CD14-positive monocyte (primary cell): ENCODE measurements at regions not wholly inside any gene's neighbourhood (a gene's known extent, or its start where the extent isn't known, plus 50 kb on each side); places are given as distances from the start of the nearest gene placed in this dataset.

Experiments
- DNase-seq, 3 donors: peaks; one replicate each; pipeline ENCODE4 v3.0.0-alpha.2; 2011 to 2022
- H2AFZ ChIP-seq: 2 replicates; pipeline ENCODE4 v1.6.0; 2012; ENCODE audit warnings: mild to moderate bottlenecking, low read depth, low read length, inconsistent platforms; ENCODE audit not compliant: insufficient read depth, poor library complexity, severe bottlenecking
- H3K27ac ChIP-seq, 2 donors: 1 replicate in 1 of 2; 2 replicates in 1 of 2; pipeline ENCODE4 v1.5.1; 2012 to 2013; ENCODE audit warnings: low read length in 2 of 2, control low read depth in 1 of 2, inconsistent platforms in 1 of 2, low read depth in 1 of 2, mild to moderate bottlenecking in 1 of 2
- H3K27me3 ChIP-seq, 2 donors: one replicate each; pipeline versions ENCODE4 v1.6.0 to v1.6.1; 2011 to 2013; ENCODE audit warnings: low read length in 2 of 2; ENCODE audit not compliant: control insufficient read depth in 2 of 2, insufficient read depth in 2 of 2
- H3K36me3 ChIP-seq, 2 donors: replicated peaks in 1 of 2; 1 replicate in 1 of 2; 2 replicates in 1 of 2; pipeline versions ENCODE4 v1.5.1 to v1.6.1; 2012 to 2013; ENCODE audit warnings: low read length in 2 of 2, control low read depth in 1 of 2, inconsistent platforms in 1 of 2, mild to moderate bottlenecking in 1 of 2; ENCODE audit not compliant: insufficient read depth in 2 of 2, control insufficient read depth in 1 of 2
- H3K4me1 ChIP-seq, 2 donors: 1 replicate in 1 of 2; 2 replicates in 1 of 2; pipeline versions ENCODE4 v1.5.1 to v1.6.1; 2012 to 2013; ENCODE audit warnings: low read length in 2 of 2, control low read depth in 1 of 2, inconsistent platforms in 1 of 2, mild to moderate bottlenecking in 1 of 2, moderate library complexity in 1 of 2; ENCODE audit not compliant: insufficient read depth in 2 of 2, control insufficient read depth in 1 of 2
- H3K4me2 ChIP-seq: replicated peaks from 2 replicates; pipeline ENCODE3; 2012; ENCODE audit warnings: low read length, moderate library complexity, mild to moderate bottlenecking; ENCODE audit not compliant: poor library complexity, severe bottlenecking; ENCODE audit errors: extremely low read depth
- H3K4me3 ChIP-seq, 3 experiments: fragments of 200-600 bp in 1 of 3; sonication (generic) in 1 of 3; replicated peaks in 1 of 3; 1 replicate in 2 of 3; 2 replicates in 1 of 3; pipeline ENCODE4 v1.5.1; 2011 to 2013; ENCODE audit warnings: low read length in 3 of 3, mild to moderate bottlenecking in 3 of 3, control low read depth in 2 of 3, low read depth in 2 of 3, inconsistent platforms in 1 of 3, moderate library complexity in 1 of 3
- H3K79me2 ChIP-seq: 2 replicates; pipeline ENCODE4 v1.6.0; 2012; ENCODE audit warnings: mild to moderate bottlenecking, control low read depth, inconsistent platforms, low read length, moderate library complexity; ENCODE audit not compliant: insufficient read depth
- H3K9ac ChIP-seq: 2 replicates; pipeline ENCODE4 v1.6.0; 2017; ENCODE audit warnings: low read length, mild to moderate bottlenecking; ENCODE audit not compliant: insufficient read depth, poor library complexity, severe bottlenecking
- H3K9me3 ChIP-seq, 2 donors: replicated peaks in 1 of 2; 1 replicate in 1 of 2; 2 replicates in 1 of 2; pipeline versions ENCODE4 v1.5.1 to v1.6.1; 2012 to 2013; ENCODE audit warnings: low read length in 2 of 2, control low read depth in 1 of 2; ENCODE audit not compliant: control insufficient read depth in 1 of 2, insufficient read depth in 1 of 2
- H4K20me1 ChIP-seq: 2 replicates; pipeline ENCODE4 v1.6.0; 2012; ENCODE audit warnings: mild to moderate bottlenecking, low read length, control low read depth, moderate library complexity; ENCODE audit not compliant: insufficient read depth
- H3K27ac Mint-ChIP-seq, 7 donors: one replicate each; pipeline ENCODE4 v1.8.0; 2020; ENCODE audit warnings: mild to moderate bottlenecking in 7 of 7, mixed read lengths in 7 of 7, moderate library complexity in 6 of 7, inconsistent platforms in 2 of 7
- H3K27me3 Mint-ChIP-seq, 3 donors: one replicate each; pipeline ENCODE4 v1.8.0; 2021 to 2022; ENCODE audit warnings: low read depth in 3 of 3, mild to moderate bottlenecking in 3 of 3, mixed read lengths in 3 of 3, moderate library complexity in 3 of 3, inconsistent platforms in 1 of 3
- H3K36me3 Mint-ChIP-seq, 2 donors: one replicate each; pipeline ENCODE4 v1.8.0; 2020; ENCODE audit warnings: mixed read lengths in 2 of 2, inconsistent platforms in 1 of 2, mild to moderate bottlenecking in 1 of 2
- H3K4me1 Mint-ChIP-seq: one replicate; pipeline ENCODE4 v1.8.0; 2020; ENCODE audit warnings: mild to moderate bottlenecking, mixed read lengths
- H3K4me3 Mint-ChIP-seq, 2 donors: one replicate each; pipeline ENCODE4 v1.8.0; 2020; ENCODE audit warnings: mild to moderate bottlenecking in 2 of 2, mixed read lengths in 2 of 2, moderate library complexity in 1 of 2
- H3K9me3 Mint-ChIP-seq, 7 donors: one replicate each; pipeline ENCODE4 v1.8.0; 2020 to 2022; ENCODE audit warnings: mixed read lengths in 7 of 7, mild to moderate bottlenecking in 6 of 7, moderate library complexity in 6 of 7, inconsistent platforms in 2 of 7
- WGBS: methylation state at CpG from one replicate; pipeline ENCODE4 v1.1.5; 2013; ENCODE audit warnings: missing lambda C conversion rate; ENCODE audit not compliant: insufficient coverage; 5-methylcytosine and 5-hydroxymethylcytosine counted together
- intact Hi-C, 2 donors: fragments of 100-400 bp; cut with micrococcal nuclease; formaldehyde crosslinking; loops; one replicate each; pipeline versions ENCODE4 v1.15.0 to v1.15.1; 2023
- TF ChIP-seq, protein P1 (sequence below): fragments of 200-600 bp; IDR thresholded peaks from one replicate; pipeline ENCODE4 v1.8.0; 2022; ENCODE audit warnings: antibody characterized with exemption, mild to moderate bottlenecking

DNA sequence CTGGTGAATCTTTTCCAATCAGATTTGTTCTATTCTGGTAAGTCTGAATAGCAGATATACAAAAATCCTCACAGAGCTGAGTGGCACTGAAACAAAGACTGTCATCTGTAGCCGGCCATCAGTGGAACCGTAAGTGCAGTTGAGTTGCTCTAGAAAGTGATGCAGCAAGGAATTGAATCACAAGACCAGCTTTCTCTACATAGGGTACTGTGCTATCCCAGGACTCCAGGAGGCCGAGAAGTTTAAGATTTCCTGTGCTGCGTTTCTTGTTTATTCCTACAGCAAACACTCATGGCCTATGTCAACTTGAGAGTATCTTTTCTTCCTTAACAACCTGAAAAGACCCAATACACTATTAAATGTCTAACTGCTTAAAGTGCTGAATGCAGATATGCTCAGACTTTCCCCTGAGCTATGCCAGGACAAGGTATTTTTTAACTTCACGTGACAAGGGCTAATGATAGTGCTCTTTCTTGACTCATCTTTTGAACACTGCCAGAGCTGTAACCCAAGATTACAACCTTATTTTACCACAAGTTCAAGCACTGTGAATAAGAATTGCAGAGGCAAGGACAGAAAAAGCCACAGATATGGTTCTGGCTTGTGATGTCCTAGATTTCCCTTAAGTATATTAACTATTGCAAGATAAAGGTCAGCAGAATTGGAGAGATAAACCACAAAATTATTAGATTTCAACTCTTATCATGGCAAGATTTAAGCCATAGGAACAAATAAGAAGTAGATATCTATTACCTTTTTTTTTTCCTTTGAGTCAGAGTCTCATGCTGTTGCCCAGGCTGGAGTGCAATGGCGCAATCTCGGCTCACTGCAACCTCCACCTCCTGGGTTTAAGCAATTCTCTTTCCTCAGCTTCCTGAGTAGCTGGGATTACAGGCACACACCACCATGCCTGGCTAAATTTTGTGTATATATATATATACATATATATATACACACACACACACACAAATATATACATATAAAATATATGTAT, 71.6 kb downstream of the GJA1 start:
- no peak overlapping the region for H3K4me3 ChIP-seq
- TF ChIP-seq, protein P1, sequence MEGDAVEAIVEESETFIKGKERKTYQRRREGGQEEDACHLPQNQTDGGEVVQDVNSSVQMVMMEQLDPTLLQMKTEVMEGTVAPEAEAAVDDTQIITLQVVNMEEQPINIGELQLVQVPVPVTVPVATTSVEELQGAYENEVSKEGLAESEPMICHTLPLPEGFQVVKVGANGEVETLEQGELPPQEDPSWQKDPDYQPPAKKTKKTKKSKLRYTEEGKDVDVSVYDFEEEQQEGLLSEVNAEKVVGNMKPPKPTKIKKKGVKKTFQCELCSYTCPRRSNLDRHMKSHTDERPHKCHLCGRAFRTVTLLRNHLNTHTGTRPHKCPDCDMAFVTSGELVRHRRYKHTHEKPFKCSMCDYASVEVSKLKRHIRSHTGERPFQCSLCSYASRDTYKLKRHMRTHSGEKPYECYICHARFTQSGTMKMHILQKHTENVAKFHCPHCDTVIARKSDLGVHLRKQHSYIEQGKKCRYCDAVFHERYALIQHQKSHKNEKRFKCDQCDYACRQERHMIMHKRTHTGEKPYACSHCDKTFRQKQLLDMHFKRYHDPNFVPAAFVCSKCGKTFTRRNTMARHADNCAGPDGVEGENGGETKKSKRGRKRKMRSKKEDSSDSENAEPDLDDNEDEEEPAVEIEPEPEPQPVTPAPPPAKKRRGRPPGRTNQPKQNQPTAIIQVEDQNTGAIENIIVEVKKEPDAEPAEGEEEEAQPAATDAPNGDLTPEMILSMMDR = no peak
- no peak for DNase-seq
- H3K79me2 ChIP-seq = no peaks in the 10 kb centered on the region
- H3K27ac ChIP-seq = no peak overlapping the region
- Mint-ChIP-seq H3K27ac (no peak overlapping the region), H3K36me3 (no peaks in the 10 kb centered on the region), H3K4me1 (peaks cover 8% of the 10 kb centered on the region), H3K4me3 (no peak overlapping the region), H3K27me3 (peaks cover 0 to 5% (median 0%) of the 10 kb centered on the region in 3 donors), H3K9me3 (peaks cover 0 to 2% (median 0%) of the 10 kb centered on the region in 7 donors)
- no peaks in the 10 kb centered on the region for H3K4me1 ChIP-seq
- H3K4me2 ChIP-seq = no peak overlapping the region
- no peaks in the 10 kb centered on the region for H4K20me1 ChIP-seq
- H3K9me3 ChIP-seq = no peaks in the 10 kb centered on the region
- H3K36me3 ChIP-seq = no peaks in the 10 kb centered on the region
- intact Hi-C loops = no loop called here
- no peak overlapping the region for H3K9ac ChIP-seq
- WGBS = 84% methylated on average over 4 of the region's 7 CpGs
- H2AFZ ChIP-seq = no peak overlapping the region
- H3K27me3 ChIP-seq = no peaks in the 10 kb centered on the region

- H3K9me3 ChIP-seq = no peaks in the 10 kb centered on the region
- TF ChIP-seq, protein P1 = no peak
- peaks cover 0 to 3% (median 1%) of the 10 kb centered on the region in 3 donors for H3K27me3 Mint-ChIP-seq
- WGBS = 71% methylated on average over 1 of the region's 8 CpGs
- no peak overlapping the region for H3K4me2 ChIP-seq
- DNase-seq = no peak
- no peaks in the 10 kb centered on the region for H3K36me3 ChIP-seq
- H3K9ac ChIP-seq = no peak overlapping the region
- H3K4me3 Mint-ChIP-seq = no peak overlapping the region
- H3K27me3 ChIP-seq = no peaks in the 10 kb centered on the region
- H2AFZ ChIP-seq = no peak overlapping the region
- peaks cover 3% of the 10 kb centered on the region for H3K4me1 Mint-ChIP-seq
- H3K79me2 ChIP-seq = no peaks in the 10 kb centered on the region
- no peaks in the 10 kb centered on the region for H3K4me1 ChIP-seq
- no peaks in the 10 kb centered on the region for H3K36me3 Mint-ChIP-seq
- no peak overlapping the region for H3K4me3 ChIP-seq
- no peak overlapping the region for H3K27ac ChIP-seq
- peaks cover 0 to 7% (median 1%) of the 10 kb centered on the region in 7 donors for H3K9me3 Mint-ChIP-seq
- intact Hi-C loops = no loop called here
- H4K20me1 ChIP-seq = no peaks in the 10 kb centered on the region
- no peak overlapping the region for H3K27ac Mint-ChIP-seq
Observed at GRCh38 chr6:121510568-121511177, 75.2 kb downstream of the GJA1 start.
